ENCODE measurements at regions not wholly inside any gene's neighbourhood (a gene's known extent, or its start where the extent isn't known, plus 50 kb on each side); places are given as distances from the start of the nearest gene placed in this dataset.

DNA sequence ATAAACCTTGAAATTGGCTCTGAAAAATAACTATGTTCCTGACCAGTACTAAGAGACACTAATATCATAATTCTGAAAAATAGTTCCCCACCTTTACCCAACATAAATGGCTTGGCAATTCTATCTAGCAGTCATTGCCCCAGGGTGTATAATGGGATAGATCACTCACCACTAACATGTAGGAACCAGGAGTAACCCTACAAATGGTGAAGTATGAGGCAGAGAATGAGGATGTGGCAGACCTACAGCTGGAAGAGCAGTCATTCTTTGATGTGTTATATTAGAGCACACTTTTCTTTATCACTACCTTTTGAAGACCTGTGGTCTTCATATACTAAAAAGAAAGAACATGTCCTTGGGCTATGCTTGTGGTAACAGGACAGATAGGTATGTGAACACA lies 136.5 kb upstream of the SYNDIG1 start:
- DNase-seq, result no peak

DNA sequence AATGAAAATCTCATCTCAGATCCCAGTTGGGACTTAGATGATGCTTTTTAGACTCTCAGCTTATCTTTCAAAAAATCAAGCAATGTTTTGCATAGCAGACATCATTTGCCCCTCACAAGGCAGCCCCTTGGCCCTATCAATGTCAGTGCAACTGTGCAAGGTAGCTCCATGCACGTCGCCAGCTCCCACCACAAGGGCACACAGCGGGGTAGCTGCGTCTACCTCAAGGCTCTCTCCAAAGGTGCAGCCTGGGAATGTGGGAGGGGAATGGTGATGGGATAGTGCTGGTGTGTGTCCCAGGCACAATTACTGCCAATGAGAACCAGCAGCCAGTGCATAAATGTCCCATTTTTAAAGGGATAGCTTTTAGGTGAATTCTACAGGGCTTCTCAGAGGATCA lies 137.5 kb upstream of the SYNDIG1 start:
- DNase-seq, result no peak

DNA sequence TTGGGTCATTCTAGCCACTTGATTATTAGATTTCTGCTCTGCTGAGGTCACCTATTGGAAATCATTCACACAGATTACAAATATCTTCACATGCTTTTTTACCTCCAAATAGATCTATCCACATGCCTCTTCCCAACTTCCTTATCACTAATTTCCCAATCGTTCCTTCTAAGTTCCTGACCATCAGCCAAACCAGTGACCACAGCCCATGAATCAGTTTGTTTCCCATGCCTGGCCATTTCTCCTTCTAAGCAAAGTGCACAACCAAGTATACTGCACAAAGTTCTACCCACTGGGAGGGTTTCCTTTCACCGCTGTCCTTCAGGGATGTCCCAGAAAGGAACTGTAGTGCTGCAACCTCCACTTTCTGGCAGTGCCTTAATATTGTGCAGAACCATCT lies 140.5 kb upstream of the SYNDIG1 start:
- no peak for DNase-seq

DNA sequence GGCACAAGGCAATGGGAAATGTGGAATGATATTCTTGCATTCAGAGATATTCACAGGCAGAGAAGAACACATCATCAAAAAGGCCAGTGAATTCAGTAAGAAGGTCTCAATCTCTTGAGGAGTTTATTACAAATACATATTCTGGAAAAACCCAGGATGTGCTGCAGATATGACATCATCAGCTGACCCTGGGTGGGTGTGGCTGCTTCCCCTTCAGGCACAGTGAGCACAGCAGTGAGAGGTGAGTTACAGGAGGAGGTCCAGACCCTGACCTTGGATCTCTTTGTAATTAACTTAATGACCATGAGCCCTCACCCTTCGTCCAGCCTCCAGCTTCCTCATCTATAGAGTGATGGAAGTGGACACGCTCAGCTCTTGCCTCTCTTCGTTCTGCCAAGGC lies 147.5 kb upstream of the SYNDIG1 start:
- DNase-seq, result no peak

DNA sequence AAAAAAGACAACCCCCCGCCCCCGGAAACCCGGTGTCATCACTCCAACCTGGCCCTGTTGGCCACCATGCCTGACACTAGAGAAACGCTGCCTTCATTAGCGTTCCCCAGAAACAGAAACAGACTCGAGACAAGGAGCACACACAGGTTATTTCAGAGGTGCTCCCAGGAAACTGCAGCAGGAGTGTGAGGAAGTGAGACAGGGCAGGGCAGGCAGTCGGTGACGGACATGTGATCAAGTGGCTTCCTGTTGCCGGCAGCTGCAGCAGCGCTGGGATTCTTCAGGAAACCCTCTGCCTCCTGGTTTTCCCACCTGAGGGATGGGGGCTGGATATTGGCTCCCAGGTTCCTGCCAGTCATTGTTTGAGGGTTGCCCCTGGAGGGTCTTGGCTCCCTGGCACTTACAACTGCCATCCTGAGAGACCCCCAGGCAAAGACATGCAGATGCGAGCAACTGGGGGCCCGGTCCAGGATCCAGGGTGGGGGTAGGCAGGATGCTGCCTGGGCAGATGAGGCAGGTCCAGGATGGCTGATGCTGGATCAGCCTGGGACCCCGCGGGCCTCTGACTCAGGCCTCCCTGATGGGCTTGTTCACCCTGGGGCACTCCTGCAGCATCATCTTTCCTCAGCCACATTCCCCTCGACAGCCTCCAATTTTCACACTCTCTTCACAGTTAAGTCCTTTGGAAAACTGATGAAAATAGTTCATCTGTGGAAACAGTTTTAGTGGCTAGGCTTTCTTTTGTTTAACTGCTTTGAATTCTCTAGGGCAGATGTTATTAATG lies 150.7 kb upstream of the SYNDIG1 start:
- DNase-seq, result no peak

DNA sequence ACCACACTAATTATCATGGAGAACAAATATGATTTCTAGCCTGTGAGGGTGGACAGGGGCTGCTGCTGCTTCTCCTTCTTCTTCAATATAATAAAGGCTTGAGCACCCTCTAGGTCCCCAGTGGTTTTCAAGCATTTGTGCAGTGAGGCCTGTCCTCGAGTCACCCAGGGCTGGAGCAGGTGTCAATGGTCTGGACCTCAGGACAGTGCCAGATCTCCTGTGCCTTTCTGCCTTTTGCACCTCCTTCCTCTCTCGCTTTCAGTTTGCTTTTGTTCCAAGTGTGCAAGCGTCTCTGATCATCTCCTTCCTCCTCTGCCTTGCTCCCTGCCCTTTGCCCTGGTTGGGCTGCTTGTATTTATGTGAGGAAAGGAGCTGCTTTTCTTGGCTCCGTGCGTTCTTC lies 152.2 kb upstream of the SYNDIG1 start:
- no peak for DNase-seq

DNA sequence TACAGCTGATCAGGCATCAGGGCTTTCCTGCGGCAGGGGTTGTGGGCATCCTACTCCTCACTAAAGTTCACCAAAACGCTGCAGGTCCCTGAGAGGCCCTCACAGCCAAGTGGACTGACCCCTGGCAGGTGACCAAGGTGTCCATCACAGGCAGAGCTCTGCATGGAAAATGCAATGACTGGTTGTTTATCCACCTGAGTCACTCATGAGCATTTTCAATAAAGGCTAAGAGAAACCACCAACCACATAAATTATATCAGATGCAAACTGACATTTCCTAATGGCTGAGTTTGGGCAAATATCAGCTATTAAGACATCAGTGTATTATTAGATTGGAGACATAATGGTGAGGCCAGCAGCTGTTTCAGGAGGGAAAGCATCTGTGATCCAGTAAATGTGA lies 152.7 kb upstream of the SYNDIG1 start:
- no peak for DNase-seq

DNA sequence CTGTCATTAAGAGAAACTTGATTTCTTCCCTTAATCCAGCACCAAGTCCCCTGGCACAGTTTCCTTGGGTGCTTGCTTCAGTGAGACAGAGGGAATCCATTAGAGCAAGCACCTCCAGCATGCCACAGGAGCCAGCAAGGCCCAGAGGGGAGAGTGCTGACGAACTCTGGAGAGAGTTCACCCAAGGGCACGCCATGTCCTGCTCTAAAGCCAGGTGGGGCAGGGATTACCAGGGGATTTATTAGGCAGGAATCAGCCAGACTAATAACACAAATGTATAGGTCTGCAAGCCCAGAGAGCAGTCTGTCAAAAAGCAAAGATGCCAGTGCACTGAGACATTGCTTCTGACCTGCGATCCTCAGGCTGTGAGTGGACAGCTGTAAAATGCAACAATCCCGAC lies 155.4 kb upstream of the SYNDIG1 start:
- no peak for DNase-seq

DNA sequence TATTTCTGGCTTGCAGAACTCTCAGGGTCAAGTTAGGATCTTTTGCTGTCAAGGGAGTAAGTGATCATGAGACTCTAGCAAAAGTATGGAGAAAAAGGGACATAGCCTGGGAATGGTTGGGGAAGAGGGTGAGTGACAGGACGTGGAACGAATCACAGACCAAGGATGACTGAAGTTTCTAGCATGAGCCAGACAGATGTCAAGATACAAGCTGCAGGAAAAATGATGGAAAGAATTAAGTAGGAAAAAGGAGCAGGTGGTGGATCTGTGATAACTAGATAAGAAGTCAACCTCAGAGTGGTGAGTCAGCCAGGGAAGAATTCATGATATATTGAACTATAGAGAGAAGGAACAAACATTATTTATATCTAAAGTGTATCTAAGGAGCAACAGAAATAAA lies 159.8 kb upstream of the SYNDIG1 start:
- DNase-seq, result no peak

DNA sequence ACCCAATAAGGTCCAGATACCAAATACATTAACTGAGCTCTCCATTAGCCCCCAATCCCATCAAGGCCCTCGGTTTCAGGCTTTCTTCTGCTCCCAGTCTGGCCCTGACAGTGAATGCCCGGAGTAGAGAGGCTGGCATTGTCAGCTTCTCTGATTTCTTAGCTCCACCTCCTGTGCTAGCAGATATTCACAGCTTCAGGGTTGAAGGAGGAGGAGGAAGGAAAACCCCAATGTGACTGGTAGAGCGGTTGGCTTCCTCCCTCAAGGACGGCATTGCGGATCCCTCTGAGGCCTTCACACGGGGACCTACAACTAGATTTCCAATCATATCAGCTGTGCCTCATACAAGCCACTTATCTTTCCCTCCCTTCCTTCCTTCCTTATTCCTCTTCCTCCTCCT lies 164.1 kb upstream of the SYNDIG1 start:
- no peak for DNase-seq

DNA sequence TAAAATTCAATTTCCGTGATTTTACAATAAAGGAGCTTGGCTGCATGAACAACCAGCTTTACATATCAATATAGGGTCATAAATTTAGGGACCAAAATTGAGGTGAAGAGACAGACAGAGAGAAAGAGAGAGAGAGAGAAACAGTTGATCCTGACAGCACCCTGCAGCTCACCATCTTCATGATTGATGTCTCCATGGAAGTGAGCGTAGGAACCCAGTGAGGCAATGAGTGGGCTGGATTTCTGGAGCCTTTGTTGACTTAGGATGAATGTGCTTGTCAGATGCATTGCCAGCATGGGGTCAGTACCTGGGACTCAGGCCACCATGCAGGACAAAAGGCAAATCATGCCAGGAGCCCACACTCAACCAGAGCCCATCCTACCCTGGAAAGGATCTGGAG lies 165.1 kb upstream of the SYNDIG1 start:
- DNase-seq, result no peak

DNA sequence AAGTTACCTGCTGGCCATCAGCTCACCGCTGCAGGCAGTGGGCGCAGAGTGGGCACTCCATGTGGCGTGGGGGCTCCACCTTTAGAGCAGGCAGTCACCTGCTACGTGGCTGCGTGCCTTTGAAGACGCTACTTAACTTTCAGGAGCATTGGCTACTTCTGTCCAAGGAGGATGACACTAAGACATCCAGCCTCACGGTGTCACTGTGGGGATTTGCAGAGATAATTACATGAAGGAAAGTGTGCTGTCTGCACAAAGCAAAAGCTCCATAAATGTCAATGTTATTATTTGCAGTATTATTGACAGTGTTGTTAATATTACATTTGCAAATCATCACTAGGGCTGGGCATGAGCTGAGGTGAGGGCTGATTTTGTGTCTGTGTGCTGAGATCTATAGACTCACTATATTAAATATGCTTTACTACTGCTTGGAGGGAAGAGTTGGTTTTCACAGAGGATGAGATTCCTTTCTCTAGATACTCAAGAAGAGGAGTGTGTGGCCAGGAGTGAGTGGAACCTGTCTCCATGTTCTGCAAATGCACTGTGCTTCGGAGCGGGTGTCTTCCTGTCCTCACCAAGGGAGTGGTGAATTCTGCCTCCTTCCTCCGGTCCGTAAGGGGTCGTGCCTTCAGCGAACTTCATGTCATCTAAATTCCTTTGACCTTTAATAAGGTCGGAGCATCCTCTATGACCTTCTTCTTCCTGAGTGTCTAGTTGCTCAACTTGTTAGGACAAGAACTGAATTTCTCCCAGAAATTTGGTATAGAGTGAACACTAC lies 165.8 kb upstream of the SYNDIG1 start:
- no peak for DNase-seq

DNA sequence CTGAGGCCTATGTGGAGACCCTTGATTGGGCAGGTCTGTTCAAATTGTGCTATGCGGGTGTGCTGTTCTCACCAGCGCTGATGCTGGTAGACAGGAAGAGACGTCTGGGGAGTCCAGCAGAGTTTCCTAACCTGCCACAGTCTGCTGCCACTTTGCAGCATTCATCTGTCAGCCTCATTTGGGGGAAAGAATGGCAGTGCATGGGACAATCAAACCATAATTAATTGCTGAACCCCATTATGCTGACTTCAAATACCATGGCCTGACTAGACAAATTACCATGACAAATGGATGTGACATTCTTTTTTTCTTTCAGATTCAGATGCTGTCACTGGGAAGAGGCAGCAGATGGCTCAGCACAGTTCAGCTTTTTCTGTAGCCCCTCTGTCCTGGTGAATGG lies 171.4 kb upstream of the SYNDIG1 start:
- no peak for DNase-seq

DNA sequence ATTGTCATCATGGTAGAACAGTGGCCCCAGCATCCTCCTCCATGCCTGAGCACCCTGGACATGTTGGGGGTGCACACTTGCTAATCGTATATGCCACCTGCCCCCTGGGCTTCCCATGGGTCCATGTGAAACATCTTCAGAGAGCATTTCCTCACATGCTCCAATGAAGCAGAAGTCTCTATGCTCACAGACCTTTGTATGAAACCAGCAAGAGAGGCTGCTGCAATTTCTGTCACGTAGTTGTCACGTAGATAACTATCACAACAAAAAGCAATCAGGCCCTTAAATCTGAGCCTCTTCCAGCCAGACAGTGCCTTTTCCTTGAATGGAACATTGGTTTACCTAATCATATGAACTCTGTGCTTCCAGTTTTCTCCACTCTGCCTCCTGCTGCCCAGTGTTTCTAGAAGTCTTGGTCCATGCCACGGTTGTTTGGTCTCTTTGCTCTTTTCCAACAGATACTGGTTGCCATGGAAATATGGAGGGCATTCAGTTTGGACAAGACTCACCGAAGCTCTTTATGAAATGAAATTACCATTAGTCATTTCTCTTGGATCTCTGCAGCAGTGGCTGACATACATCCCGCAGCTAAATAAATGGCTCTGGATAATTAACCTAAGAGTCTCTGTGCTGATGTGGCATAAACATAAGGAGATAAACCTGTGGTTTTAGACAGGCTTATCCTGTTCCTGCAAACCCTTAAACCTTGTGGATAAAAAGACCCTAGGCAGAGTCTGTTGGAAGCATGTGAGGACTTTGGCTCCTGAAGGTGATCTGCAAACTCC lies 172.8 kb upstream of the SYNDIG1 start:
- no peak for DNase-seq

DNA sequence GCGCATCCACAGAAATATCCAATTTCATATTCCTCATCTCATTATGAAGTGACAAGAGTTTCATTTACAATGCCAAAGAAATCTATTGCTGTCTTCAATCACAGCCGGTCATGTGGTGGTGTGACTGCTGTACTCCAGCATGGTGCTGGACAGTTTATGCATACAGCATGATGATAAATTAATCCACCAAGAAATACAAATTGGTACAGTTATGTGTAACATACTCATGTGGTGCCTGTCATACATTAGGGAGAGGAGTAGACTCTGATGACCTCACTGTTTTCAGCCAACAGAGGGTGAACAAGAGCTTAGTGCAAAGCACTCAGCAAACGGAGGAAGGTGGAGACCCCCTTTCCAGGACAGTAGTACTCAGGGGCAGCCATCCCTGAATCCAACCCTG lies 178.4 kb upstream of the SYNDIG1 start:
- DNase-seq, result no peak

DNA sequence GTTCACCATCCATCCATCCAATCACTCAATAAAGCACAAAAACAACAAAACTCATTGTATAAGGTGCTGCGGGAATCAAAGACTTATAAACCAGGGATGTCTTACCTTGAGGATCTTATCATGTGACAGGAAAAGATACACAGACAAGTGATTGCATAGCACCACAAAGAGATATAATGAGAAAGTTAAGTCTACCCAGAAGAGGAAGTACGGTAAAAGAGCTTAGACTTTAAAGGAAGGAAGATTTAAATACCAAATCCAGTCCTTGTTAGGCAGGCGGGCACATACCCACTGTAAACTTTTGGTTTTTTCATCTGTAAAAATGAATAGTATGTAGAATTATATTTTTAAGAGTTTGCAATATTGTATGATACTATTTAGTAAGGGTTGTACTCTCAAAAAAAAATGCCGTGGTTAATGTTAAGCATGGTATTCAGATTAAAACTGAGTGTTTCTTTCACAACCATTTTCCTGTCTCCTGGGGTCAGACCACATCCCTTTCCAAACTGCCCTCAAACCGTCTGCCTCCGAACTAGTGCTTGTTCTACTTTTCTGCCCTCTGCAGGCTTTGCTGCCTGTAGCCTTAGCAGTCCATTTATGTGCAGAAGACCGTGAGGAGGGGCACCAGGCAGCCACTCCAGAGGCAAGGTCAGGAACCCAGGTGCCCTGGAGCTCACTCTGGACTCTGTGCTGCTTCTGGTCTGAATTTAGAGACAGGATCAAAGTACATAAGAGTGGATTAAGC lies 179.5 kb upstream of the SYNDIG1 start:
- DNase-seq, result no peak

DNA sequence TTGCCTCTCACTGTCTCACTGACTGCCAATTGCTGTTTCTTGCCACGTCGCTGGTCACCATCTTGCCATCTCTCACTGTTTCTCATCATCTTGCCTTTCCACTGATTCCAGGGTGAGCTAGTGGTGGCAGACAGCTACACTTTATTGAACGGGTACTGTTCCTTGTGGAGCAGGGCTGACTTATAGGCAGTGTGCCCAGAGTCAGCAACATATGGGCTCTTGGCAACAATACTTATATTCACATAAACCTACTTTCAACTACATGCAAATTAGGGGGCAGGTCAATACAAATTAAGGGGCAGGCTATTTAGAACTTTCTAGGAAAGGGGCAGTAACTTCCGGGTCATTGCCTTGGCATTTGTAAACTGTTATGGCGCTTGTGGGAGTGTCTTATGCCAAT lies 186.2 kb upstream of the SYNDIG1 start:
- DNase-seq, result no peak

DNA sequence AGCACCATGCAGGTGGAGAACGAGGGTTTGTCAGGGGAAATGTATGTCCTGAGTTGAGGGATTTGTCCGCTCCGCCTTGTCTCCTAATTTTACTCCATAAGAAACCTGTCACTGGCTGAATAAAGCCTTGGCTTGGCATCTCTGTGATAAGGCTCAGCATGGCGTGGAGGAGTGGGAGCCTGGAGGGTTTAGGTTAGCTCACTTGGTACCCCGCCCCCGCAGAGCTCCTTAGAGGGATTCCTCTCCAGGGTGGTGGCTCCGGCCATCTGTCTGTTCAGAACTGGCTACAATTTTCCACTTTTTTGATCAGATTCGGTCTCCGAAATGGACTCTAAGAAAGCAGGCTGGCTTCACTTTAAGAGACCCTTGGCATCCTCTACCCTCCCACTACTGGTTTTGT lies 192.2 kb upstream of the SYNDIG1 start:
- DNase-seq, result no peak

DNA sequence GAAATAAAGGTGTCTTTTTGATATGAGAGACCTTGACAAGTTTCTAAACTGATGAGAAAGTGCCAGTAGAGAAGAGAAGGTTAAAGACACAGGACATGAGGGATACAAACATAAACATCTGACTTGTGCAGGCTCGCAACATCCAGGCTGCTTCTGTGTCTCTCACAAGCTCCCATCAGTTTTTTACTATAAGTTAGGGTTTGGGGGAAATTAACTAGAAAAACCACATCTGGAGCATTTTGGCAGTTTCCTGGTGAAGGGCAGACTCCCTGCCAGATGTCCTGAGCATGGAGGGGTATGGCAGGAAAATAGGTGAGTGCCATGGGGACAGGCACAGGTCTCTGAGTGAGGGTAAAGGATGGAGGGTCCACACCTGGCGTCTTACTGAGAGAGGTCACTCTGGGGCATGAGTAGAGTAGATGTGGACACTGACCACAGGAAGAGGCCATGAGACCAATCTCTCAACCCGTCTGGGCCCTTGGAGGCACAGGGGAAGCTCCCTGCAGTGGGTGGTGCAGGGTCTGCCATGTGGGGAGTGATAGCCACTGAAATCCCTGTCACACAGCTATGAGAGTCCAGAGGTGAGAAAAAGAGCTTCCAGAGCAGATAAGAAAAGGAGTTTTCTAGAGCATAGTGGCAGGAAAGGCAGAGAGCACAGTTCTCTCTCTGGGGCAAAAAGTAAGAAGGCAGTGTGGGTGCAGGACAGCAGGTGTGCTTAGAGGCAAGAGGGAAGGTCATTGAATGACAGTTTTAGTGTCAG lies 193.3 kb upstream of the SYNDIG1 start:
- no peak for DNase-seq

DNA sequence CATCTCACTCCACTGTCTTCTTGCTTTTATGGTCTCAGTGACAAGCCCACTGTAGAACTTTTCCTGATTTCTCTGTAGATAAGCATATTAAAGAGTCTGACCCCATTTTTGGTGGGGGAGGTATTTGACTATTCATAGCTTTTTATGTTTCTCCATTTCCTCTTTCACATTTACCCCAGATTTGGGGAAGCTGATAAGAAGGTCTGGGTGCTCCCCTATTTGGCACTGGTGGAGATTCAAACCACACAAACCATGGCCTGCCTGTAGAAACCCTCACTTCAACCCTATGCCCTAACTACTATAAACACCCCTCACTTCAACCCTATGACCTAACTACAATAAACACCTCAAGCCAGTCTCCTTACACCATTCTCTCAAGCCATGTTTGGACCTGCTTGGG lies 196.2 kb upstream of the SYNDIG1 start:
- DNase-seq, result no peak

DNA sequence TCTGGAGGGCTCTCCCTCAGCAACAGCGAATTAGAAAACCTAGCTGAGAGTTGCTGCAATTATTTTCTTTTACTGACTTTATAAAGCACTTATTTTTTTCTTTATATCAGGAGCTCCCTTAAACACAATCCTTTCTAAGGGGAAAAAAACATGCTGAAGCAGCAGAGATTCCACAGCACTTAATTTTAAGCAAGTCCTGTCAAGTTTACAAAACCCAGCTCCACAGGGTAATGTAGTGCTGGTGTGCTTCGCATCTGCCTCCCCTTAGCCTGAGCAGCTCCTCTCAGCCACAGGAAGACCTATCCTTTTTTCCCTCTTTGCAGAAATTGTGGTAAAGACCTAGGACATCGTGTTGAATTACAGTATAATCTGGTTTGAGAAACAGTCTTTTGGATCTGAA lies 208.1 kb upstream of the SYNDIG1 start:
- DNase-seq, result no peak

DNA sequence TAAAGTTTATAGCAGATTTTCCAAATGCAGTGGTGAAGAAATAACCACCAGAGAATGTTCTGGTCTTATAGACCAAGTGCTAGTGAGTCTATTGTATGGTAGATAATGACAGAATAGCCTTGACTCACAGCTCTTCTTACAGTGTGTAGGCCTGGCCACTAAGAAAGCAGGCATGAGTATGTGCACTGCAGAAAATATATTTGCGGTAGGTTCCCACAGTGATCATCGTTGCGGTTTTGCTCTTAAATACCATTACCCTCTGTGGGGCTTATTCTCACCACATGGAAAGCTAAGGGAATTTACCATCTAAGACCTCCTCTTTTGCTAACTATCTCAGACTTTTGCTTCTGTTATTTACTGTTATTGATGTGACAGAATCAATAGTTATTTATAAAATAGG lies 212.3 kb upstream of the SYNDIG1 start:
- DNase-seq, result no peak

Measured in NCI-H1105 treated with DMSO at 0.1 percent for 48 hours (cell line).